GM23248 (cell line): ENCODE measurements at regions not wholly inside any gene's neighbourhood (a gene's known extent, or its start where the extent isn't known, plus 50 kb on each side); places are given as distances from the start of the nearest gene placed in this dataset.

Source experiments
- DNase-seq: peaks from one replicate; pipeline ENCODE4 v3.0.0-alpha.2; 2015
- H2AFZ ChIP-seq: fragments of 200-600 bp; sonication (generic); 2 replicates; pipeline ENCODE4 v1.6.1; 2016; ENCODE audit warnings: antibody characterized with exemption
- H3F3A ChIP-seq: fragments of 200-600 bp; sonication (generic); 2 replicates; pipeline ENCODE4 v1.6.1; 2016; ENCODE audit warnings: mild to moderate bottlenecking, antibody characterized with exemption, mixed run types; ENCODE audit not compliant: insufficient read depth
- H3K27ac ChIP-seq: fragments of 200-600 bp; sonication (generic); 2 replicates; pipeline ENCODE4 v1.5.1; 2016; ENCODE audit warnings: mild to moderate bottlenecking
- H3K27me3 ChIP-seq: fragments of 200-600 bp; sonication (generic); replicated peaks from 2 replicates; pipeline ENCODE4 v1.6.1; 2016; ENCODE audit warnings: mild to moderate bottlenecking; ENCODE audit not compliant: insufficient read depth
- H3K36me3 ChIP-seq: fragments of 200-600 bp; sonication (generic); 2 replicates; pipeline ENCODE4 v1.6.1; 2016; ENCODE audit warnings: low read depth, mild to moderate bottlenecking
- H3K4me1 ChIP-seq: fragments of 200-600 bp; sonication (generic); 2 replicates; pipeline ENCODE4 v1.6.1; 2016; ENCODE audit warnings: mild to moderate bottlenecking; ENCODE audit not compliant: insufficient read depth
- H3K4me2 ChIP-seq: fragments of 200-600 bp; sonication (generic); one replicate; pipeline ENCODE4 v1.6.1; 2016; ENCODE audit warnings: mild to moderate bottlenecking; ENCODE audit not compliant: unreplicated experiment
- H3K4me3 ChIP-seq: fragments of 200-600 bp; sonication (generic); 2 replicates; pipeline ENCODE4 v1.5.1; 2016; ENCODE audit warnings: mild to moderate bottlenecking
- H3K79me2 ChIP-seq: fragments of 200-600 bp; sonication (generic); 2 replicates; pipeline ENCODE4 v1.6.1; 2016; ENCODE audit warnings: mild to moderate bottlenecking; ENCODE audit not compliant: insufficient read depth
- H3K9ac ChIP-seq: fragments of 200-600 bp; sonication (generic); 2 replicates; pipeline ENCODE4 v1.6.1; 2016; ENCODE audit warnings: mild to moderate bottlenecking
- H3K9me2 ChIP-seq: fragments of 200-600 bp; sonication (generic); 2 replicates; pipeline ENCODE4 v1.6.1; 2016; ENCODE audit warnings: mixed run types, mild to moderate bottlenecking, moderate library complexity; ENCODE audit not compliant: insufficient read depth
- H3K9me3 ChIP-seq: fragments of 200-600 bp; sonication (generic); one replicate; pipeline ENCODE4 v1.6.1; 2017; ENCODE audit warnings: low read depth
- H4K20me1 ChIP-seq: fragments of 200-600 bp; sonication (generic); 2 replicates; pipeline ENCODE4 v1.6.0; 2016; ENCODE audit not compliant: insufficient read depth
- EZH2 ChIP-seq: fragments of 200-600 bp; sonication (generic); IDR thresholded peaks from 2 replicates; pipeline ENCODE4 v1.6.1; 2018; ENCODE audit warnings: antibody characterized with exemption, mild to moderate bottlenecking; ENCODE audit not compliant: insufficient read depth, poor library complexity, severe bottlenecking
- EZH2phosphoT487 ChIP-seq: fragments of 200-600 bp; sonication (generic); IDR thresholded peaks from 2 replicates; pipeline ENCODE4 v1.6.1; 2018; ENCODE audit warnings: antibody characterized with exemption, moderate library complexity, mild to moderate bottlenecking, low read depth; ENCODE audit not compliant: insufficient read depth
- WGBS, 2 experiments: methylation state at CpG; one replicate each; pipeline ENCODE4 v1.1.6; 2015 to 2017; ENCODE audit warnings: low lambda C conversion rate in 2 of 2, low coverage in 1 of 2; ENCODE audit errors: missing lambda C conversion rate in 2 of 2; 5-methylcytosine and 5-hydroxymethylcytosine counted together
- in situ Hi-C: fragments of 300-500 bp; cut with MboI; formaldehyde crosslinking; loops from 2 replicates; pipeline ENCODE4 v1.15.0; 2020

DNA sequence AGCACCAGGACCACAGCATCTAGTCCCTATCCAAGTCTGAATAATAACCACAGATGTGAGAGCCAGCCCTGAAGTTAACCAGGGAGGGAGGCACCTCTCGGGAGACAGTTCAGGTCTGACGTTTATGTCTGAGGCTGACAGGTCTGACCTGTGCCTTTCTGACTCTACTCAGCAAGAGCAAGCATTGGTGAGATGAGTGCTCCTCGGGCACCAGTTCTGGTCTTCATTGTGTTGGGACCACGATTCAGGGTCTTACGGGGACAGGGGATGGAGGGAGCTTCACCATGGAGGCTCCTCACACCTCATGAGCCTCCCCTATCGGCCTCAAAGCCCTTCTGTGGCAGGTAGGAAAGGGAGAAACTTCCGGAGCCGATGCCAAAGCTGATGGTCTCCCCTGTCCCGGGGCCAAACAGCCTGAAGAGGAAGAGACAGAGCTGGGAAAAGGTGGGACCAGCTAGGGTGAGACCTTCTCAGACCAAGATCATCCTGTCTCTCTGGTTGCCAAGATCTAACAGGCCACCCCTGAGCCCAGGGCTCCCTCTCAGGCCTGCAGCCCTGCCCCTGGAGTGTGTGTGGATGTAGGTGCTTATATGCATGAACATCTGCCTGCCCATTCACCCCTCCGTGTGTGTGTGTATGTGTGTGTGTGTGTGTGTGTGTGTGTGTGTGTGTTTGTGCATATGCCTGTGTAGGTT, 170.5 kb downstream of the VEGFA start:
- in situ Hi-C loops, result no loop called here

DNA sequence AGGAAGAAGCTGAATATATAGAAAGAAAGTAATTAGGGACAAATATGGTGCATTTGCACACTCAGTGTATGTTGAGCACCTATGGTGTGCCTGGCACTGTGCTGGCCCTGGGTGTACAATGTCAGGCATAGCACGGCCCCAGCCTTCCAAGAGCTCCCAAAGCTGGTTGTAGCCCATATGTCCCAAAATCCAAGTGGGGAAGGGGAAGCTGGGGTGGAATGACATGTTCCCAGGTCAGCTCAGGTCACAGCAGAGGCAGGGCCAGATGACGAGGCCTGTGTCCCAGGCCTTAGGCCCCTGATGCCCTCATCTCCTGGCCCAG, 170.0 kb downstream of the VEGFA start:
- no peak overlapping the region for H2AFZ ChIP-seq
- no peaks in the 10 kb centered on the region for H3K27me3 ChIP-seq
- H3K9me3 ChIP-seq, result no peaks in the 10 kb centered on the region
- no peak overlapping the region for H3K27ac ChIP-seq
- no peak overlapping the region for H3K4me2 ChIP-seq
- no peaks in the 10 kb centered on the region for H4K20me1 ChIP-seq
- TF ChIP-seq EZH2phosphoT487 (no peak), EZH2 (no peak)
- H3K9me2 ChIP-seq, result no peaks in the 10 kb centered on the region
- H3K4me1 ChIP-seq, result peaks cover 5% of the 10 kb centered on the region; the same call in 1 of the 2 replicates
- no peaks in the 10 kb centered on the region for H3F3A ChIP-seq
- H3K36me3 ChIP-seq, result no peaks in the 10 kb centered on the region
- DNase-seq, result no peak
- no peak overlapping the region for H3K9ac ChIP-seq
- H3K79me2 ChIP-seq, result no peaks in the 10 kb centered on the region
- WGBS, 2 experiments, result 83 to 92% methylated on average over 2 of the region's 2 CpGs
- in situ Hi-C loops, result no loop called here
- no peak overlapping the region for H3K4me3 ChIP-seq

More for the DNA sequence above, 170.5 kb downstream of the VEGFA start:
- no peaks in the 10 kb centered on the region for H3F3A ChIP-seq
- no peak overlapping the region for H2AFZ ChIP-seq
- H3K4me2 ChIP-seq, result no peak overlapping the region
- H3K9me2 ChIP-seq, result no peaks in the 10 kb centered on the region
- H3K36me3 ChIP-seq, result no peaks in the 10 kb centered on the region
- WGBS, 2 experiments, result 86 to 93% methylated on average over 10 of the region's 10 CpGs
- H3K4me3 ChIP-seq, result no peak overlapping the region
- H3K27ac ChIP-seq, result no peak overlapping the region
- H3K9me3 ChIP-seq, result no peaks in the 10 kb centered on the region
- H3K4me1 ChIP-seq, result peaks cover 5% of the 10 kb centered on the region; the same call in 1 of the 2 replicates
- H3K27me3 ChIP-seq, result no peaks in the 10 kb centered on the region
- no peaks in the 10 kb centered on the region for H3K79me2 ChIP-seq
- no peak overlapping the region for H3K9ac ChIP-seq
- no peaks in the 10 kb centered on the region for H4K20me1 ChIP-seq
- TF ChIP-seq EZH2phosphoT487, result no peak
- no peak for DNase-seq

DNA sequence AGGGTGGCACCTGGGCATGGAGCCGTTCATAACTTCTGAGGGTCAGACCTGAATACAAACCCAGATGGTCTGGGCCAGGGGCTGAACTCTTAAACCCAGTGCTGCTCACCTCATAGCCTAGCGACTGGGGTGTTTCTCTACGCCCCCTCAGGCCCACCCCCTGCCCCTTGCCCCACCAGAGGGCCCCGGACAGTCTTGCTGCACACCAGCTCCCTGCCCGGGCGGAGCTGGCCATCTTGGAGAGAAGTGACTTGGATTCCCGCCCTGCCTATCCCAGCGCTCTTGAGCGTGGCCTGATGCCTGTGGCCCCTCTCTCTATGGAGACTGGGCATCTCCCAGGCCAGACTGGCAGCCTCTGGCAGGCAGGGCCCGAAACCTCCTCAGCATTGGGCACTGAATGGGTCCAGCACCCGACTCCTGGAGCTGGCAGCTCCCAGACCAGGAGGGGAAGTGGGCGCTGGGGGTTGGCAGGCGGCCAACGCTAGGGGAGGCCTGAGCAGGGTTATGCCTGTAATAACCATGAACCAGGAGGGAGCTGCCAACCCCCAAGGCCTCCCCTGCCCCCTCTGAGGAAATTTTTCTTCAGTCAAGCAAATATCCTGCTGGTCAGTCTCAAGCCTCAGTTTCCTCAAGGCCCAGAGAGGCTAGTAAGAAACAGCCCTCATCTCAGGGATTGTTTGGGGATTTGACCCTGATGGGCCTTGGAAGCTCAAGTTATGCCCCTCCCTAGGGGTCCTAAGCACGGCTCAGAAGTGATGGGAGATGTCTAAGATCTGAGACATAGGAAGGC, 169.5 kb downstream of the VEGFA start:
- no peaks in the 10 kb centered on the region for H3K9me3 ChIP-seq
- H4K20me1 ChIP-seq, result no peaks in the 10 kb centered on the region
- no peak for DNase-seq
- H3K79me2 ChIP-seq, result no peaks in the 10 kb centered on the region
- H2AFZ ChIP-seq, result no peak overlapping the region
- H3K4me2 ChIP-seq, result no peak overlapping the region
- H3K36me3 ChIP-seq, result no peaks in the 10 kb centered on the region
- 86 to 87% methylated on average over 12 to 15 of the region's 15 CpGs for WGBS, 2 experiments
- H3K27ac ChIP-seq, result no peak overlapping the region
- in situ Hi-C loops, result no loop called here
- no peaks in the 10 kb centered on the region for H3F3A ChIP-seq
- no peak overlapping the region for H3K4me3 ChIP-seq
- H3K27me3 ChIP-seq, result no peaks in the 10 kb centered on the region
- no peaks in the 10 kb centered on the region for H3K9me2 ChIP-seq
- no peak for TF ChIP-seq EZH2
- TF ChIP-seq EZH2phosphoT487, result no peak
- H3K4me1 ChIP-seq, result peaks cover 2% of the 10 kb centered on the region; the same call in 1 of the 2 replicates
- no peak overlapping the region for H3K9ac ChIP-seq

DNA sequence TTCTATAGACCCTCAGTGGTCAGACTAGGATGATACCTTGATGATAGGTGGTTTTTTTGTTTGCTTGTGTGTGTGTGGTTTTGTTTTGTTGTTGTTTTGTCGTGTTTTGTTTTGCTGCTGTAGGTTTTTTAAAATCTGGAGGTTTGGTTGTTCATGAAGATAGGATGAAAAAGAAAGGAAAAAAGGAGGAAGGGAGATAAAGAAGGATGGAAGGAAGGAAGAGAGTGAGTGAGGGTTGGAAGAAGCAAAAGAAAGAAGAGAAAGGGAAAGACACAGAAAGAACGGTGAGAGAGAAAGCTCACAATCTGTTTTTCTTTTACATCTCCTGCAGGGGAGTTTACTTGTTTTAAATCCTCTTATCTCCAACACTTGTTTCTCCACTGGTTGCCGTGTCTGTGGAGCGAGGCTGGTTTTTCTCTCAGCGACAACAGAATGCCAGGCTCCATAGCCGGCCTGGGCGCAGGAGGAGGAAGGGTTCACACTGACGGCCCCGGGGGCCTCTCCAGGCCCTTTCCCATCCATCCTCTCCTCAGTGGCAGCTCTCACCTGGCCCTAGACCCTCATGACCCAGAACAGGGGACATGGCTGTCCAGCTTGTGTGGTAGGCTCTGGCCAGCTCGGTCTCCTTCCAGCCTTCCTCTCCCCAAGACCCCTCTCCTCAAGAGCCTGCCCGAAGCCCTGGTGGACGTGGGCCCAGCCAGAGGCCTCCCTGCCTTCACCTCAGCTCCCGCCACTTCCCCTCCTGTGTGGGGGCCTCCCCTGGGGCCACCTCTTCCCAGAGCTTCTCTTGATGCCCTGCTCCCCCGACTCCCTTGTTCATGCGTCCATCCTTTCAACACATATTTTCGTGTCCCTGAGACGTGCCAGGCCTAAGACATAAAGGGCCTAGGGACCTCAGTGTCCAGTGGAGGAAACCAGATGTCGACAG, 168.4 kb downstream of the VEGFA start:
- TF ChIP-seq EZH2 (no peak), EZH2phosphoT487 (no peak)
- no peak overlapping the region for H3K9ac ChIP-seq
- H3K4me3 ChIP-seq, result no peak overlapping the region
- H3K4me1 ChIP-seq, result no peaks in the 10 kb centered on the region
- in situ Hi-C loops, result no loop called here
- no peaks in the 10 kb centered on the region for H3K9me3 ChIP-seq
- 91 to 93% methylated on average over 18 of the region's 18 CpGs for WGBS, 2 experiments
- no peak overlapping the region for H3K27ac ChIP-seq
- no peak overlapping the region for H2AFZ ChIP-seq
- H4K20me1 ChIP-seq, result no peaks in the 10 kb centered on the region
- DNase-seq, result no peak
- H3K4me2 ChIP-seq, result no peak overlapping the region
- H3K9me2 ChIP-seq, result no peaks in the 10 kb centered on the region
- H3K36me3 ChIP-seq, result no peaks in the 10 kb centered on the region
- no peaks in the 10 kb centered on the region for H3K27me3 ChIP-seq
- H3K79me2 ChIP-seq, result no peaks in the 10 kb centered on the region
- H3F3A ChIP-seq, result no peaks in the 10 kb centered on the region
